Astrocyte (in vitro differentiated cells and primary cell): ENCODE measurements at regions not wholly inside any gene's neighbourhood (a gene's known extent, or its start where the extent isn't known, plus 50 kb on each side); places are given as distances from the start of the nearest gene placed in this dataset.

Experiments
- DNase-seq: peaks from one replicate; pipeline ENCODE4 v3.0.0-alpha.2; 2010; ENCODE audit warnings: low read depth
- FAIRE-seq: peaks from 2 replicates; lab custom pipeline; 2011; peaks lifted over from hg19 to GRCh38; lab: Jason Lieb, UNC
- H2AFZ ChIP-seq: 2 replicates; pipeline ENCODE4 v1.6.0; 2012; ENCODE audit warnings: low read depth, low read length, inconsistent platforms
- H3K27ac ChIP-seq: 2 replicates; pipeline ENCODE4 v1.5.1; 2011; ENCODE audit warnings: low read depth, low read length, inconsistent platforms
- H3K27me3 ChIP-seq: 2 replicates; pipeline ENCODE4 v1.6.0; 2011; ENCODE audit warnings: low read length, inconsistent platforms; ENCODE audit not compliant: insufficient read depth
- H3K36me3 ChIP-seq: 2 replicates; pipeline ENCODE4 v1.5.1; 2011; ENCODE audit warnings: low read length, inconsistent platforms; ENCODE audit not compliant: insufficient read depth
- H3K4me1 ChIP-seq: 2 replicates; pipeline ENCODE4 v1.5.1; 2011; ENCODE audit warnings: low read length, inconsistent platforms; ENCODE audit not compliant: insufficient read depth
- H3K4me2 ChIP-seq: 2 replicates; pipeline ENCODE4 v1.6.0; 2012; ENCODE audit warnings: low read length, inconsistent platforms
- H3K4me3 ChIP-seq: 2 replicates; pipeline ENCODE4 v1.5.1; 2011; ENCODE audit warnings: low read depth, mild to moderate bottlenecking, low read length, inconsistent platforms; ENCODE audit not compliant: insufficient read depth
- H3K79me2 ChIP-seq: 2 replicates; pipeline ENCODE4 v1.6.0; 2012; ENCODE audit warnings: mild to moderate bottlenecking, low read length, inconsistent platforms; ENCODE audit not compliant: insufficient read depth
- H3K9ac ChIP-seq: 2 replicates; pipeline ENCODE4 v1.6.0; 2012; ENCODE audit warnings: mild to moderate bottlenecking, low read length, inconsistent platforms
- H3K9me3 ChIP-seq: 2 replicates; pipeline ENCODE4 v1.5.1; 2012; ENCODE audit warnings: low read depth, mild to moderate bottlenecking, low read length, inconsistent platforms; ENCODE audit not compliant: insufficient read depth
- H4K20me1 ChIP-seq: 2 replicates; pipeline ENCODE4 v1.6.0; 2012; ENCODE audit warnings: low read length, inconsistent platforms; ENCODE audit not compliant: insufficient read depth
- H3K27ac Mint-ChIP-seq: one replicate; pipeline ENCODE4 v1.8.0; 2021; ENCODE audit warnings: mild to moderate bottlenecking, mixed read lengths; ENCODE audit not compliant: unreplicated experiment
- H3K27me3 Mint-ChIP-seq: one replicate; pipeline ENCODE4 v1.8.0; 2021; ENCODE audit warnings: low read depth, mixed read lengths; ENCODE audit not compliant: unreplicated experiment
- H3K36me3 Mint-ChIP-seq: one replicate; pipeline ENCODE4 v1.8.0; 2021; ENCODE audit warnings: low read depth, mixed read lengths; ENCODE audit not compliant: unreplicated experiment
- H3K4me1 Mint-ChIP-seq: one replicate; pipeline ENCODE4 v1.8.0; 2021; ENCODE audit warnings: low read depth, mixed read lengths; ENCODE audit not compliant: unreplicated experiment
- H3K4me3 Mint-ChIP-seq: one replicate; pipeline ENCODE4 v1.8.0; 2021; ENCODE audit warnings: mild to moderate bottlenecking, moderate library complexity, mixed read lengths; ENCODE audit not compliant: unreplicated experiment
- H3K9me3 Mint-ChIP-seq: one replicate; pipeline ENCODE4 v1.8.0; 2021; ENCODE audit warnings: mild to moderate bottlenecking, mixed read lengths; ENCODE audit not compliant: unreplicated experiment
- CTCF ChIP-seq: IDR thresholded peaks from 2 replicates; pipeline ENCODE4 v1.5.1; 2011; ENCODE audit warnings: low read depth, mild to moderate bottlenecking, inconsistent platforms, low read length, moderate library complexity; ENCODE audit not compliant: insufficient read depth
- EZH2 ChIP-seq: IDR thresholded peaks from 2 replicates; pipeline ENCODE4 v1.6.1; 2012; ENCODE audit warnings: mild to moderate bottlenecking, low read length, inconsistent platforms; ENCODE audit not compliant: insufficient read depth

DNA sequence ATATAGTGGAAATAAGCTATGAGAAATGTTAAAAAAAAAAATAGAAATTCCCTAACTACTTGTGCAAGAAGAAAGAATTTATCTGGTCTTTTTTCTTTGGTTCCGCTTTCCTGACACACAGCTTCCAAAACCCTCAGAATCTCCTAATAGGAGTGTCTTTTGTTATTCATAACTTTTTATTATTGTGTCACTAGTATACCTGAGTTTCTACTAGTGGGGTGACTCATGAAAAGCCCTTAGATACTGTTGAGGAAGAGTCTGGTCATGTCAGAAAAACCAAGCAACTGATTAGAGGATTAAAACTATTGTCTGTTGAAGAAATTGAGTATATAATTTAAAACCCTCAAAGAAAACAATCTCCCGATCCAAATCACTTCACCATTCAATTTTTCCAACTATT, 152.8 kb upstream of the IFNE start:
- no peaks in the 10 kb centered on the region for H3K79me2 ChIP-seq
- FAIRE-seq (no peak), DNase-seq (no peak)
- no peaks in the 10 kb centered on the region for H4K20me1 ChIP-seq
- H3K36me3 ChIP-seq, result no peaks in the 10 kb centered on the region
- no peak overlapping the region for H3K4me3 ChIP-seq
- no peak overlapping the region for H2AFZ ChIP-seq
- TF ChIP-seq CTCF (no peak), EZH2 (no peak)
- no peak overlapping the region for H3K4me3 Mint-ChIP-seq
- H3K4me2 ChIP-seq, result no peak overlapping the region
- H3K27ac Mint-ChIP-seq, result no peak overlapping the region
- no peak overlapping the region for H3K27ac ChIP-seq
- no peaks in the 10 kb centered on the region for H3K4me1 ChIP-seq
- H3K4me1 Mint-ChIP-seq, result no peaks in the 10 kb centered on the region
- no peaks in the 10 kb centered on the region for H3K9me3 ChIP-seq
- no peaks in the 10 kb centered on the region for H3K36me3 Mint-ChIP-seq
- no peak overlapping the region for H3K9ac ChIP-seq
- H3K9me3 Mint-ChIP-seq, result no peaks in the 10 kb centered on the region
- no peaks in the 10 kb centered on the region for H3K27me3 Mint-ChIP-seq
- H3K27me3 ChIP-seq, result no peaks in the 10 kb centered on the region

- Histone ChIP-seq H3K9me3 (no peaks in the 10 kb centered on the region), H3K79me2 (no peaks in the 10 kb centered on the region), H2AFZ (peak overlapping the region; percentile 49), H3K4me2 (no peak overlapping the region), H3K27me3 (no peaks in the 10 kb centered on the region), H3K27ac (no peak overlapping the region), H3K36me3 (no peaks in the 10 kb centered on the region), H3K4me1 (no peaks in the 10 kb centered on the region), H3K9ac (no peak overlapping the region), H3K4me3 (no peak overlapping the region), H4K20me1 (no peaks in the 10 kb centered on the region)
- Mint-ChIP-seq H3K4me1 (no peaks in the 10 kb centered on the region), H3K27ac (no peak overlapping the region), H3K4me3 (no peak overlapping the region), H3K9me3 (peaks cover 2% of the 10 kb centered on the region), H3K27me3 (no peaks in the 10 kb centered on the region), H3K36me3 (no peaks in the 10 kb centered on the region)
- DNase-seq (no peak), FAIRE-seq (no peak)
- TF ChIP-seq CTCF, result no peak
- no peak for TF ChIP-seq EZH2
These were observed 156.0 kb upstream of the IFNE start for GRCh38 chr9:21638104-21638503.

- Mint-ChIP-seq H3K9me3 (peaks cover 8% of the 10 kb centered on the region), H3K27ac (no peak overlapping the region), H3K36me3 (no peaks in the 10 kb centered on the region), H3K4me1 (no peaks in the 10 kb centered on the region), H3K27me3 (peaks cover 3% of the 10 kb centered on the region), H3K4me3 (no peak overlapping the region)
- Histone ChIP-seq H3K4me2 (no peak overlapping the region), H4K20me1 (no peaks in the 10 kb centered on the region), H3K9ac (no peak overlapping the region), H3K36me3 (no peaks in the 10 kb centered on the region), H3K4me1 (peaks cover 18% of the 10 kb centered on the region), H3K9me3 (no peaks in the 10 kb centered on the region), H3K27me3 (no peaks in the 10 kb centered on the region), H3K79me2 (no peaks in the 10 kb centered on the region), H2AFZ (no peak overlapping the region), H3K4me3 (no peak overlapping the region), H3K27ac (no peak overlapping the region)
- FAIRE-seq (no peak), DNase-seq (peak; percentile 89)
- no peak for TF ChIP-seq CTCF
- no peak for TF ChIP-seq EZH2
These were observed 149.3 kb upstream of the MTAP start for GRCh38 chr9:21653091-21653490.
